ENCODE measurements at regions not wholly inside any gene's neighbourhood (a gene's known extent, or its start where the extent isn't known, plus 50 kb on each side); places are given as distances from the start of the nearest gene placed in this dataset.
"Not testable (repeated sequence)": the region's sequence is repeated elsewhere in the genome, so short reads cannot be mapped to it uniquely, and the experiment has no call there.

- DNase-seq (ENCODE audit: low read depth) = no peak
These were observed 1161.1 kb upstream of the CITED2 start for GRCh38 chr6:140535511-140535910.

GRCh38 chr6:140533526-140533925 is 1159.1 kb upstream of the CITED2 start:
- no peak for DNase-seq (ENCODE audit: low read depth)

- DNase-seq (ENCODE audit: low read depth) = no peak
These were observed 1130.3 kb upstream of the CITED2 start for GRCh38 chr6:140504776-140505175.

GRCh38 chr6:140500849-140501248 is 1126.4 kb upstream of the CITED2 start:
- no peak for DNase-seq (ENCODE audit: low read depth)

- DNase-seq (ENCODE audit: low read depth) = no peak
These were observed 1125.2 kb upstream of the CITED2 start for GRCh38 chr6:140499607-140500006.

- DNase-seq (ENCODE audit: low read depth) = no peak
These were observed 1120.1 kb upstream of the CITED2 start for GRCh38 chr6:140494321-140495108.

- DNase-seq (ENCODE audit: low read depth) = not testable (repeated sequence)
These were observed 1119.0 kb upstream of the CITED2 start for GRCh38 chr6:140493470-140493869.

- no peak for DNase-seq (ENCODE audit: low read depth)
These were observed 1115.6 kb upstream of the CITED2 start for GRCh38 chr6:140490081-140490480.

GRCh38 chr6:140487586-140487985 is 1113.1 kb upstream of the CITED2 start:
- no peak for DNase-seq (ENCODE audit: low read depth)

- peak; percentile 34 for DNase-seq (ENCODE audit: low read depth)
These were observed 1112.3 kb upstream of the CITED2 start for GRCh38 chr6:140486450-140487361.

GRCh38 chr6:140485740-140486449 is 1111.4 kb upstream of the CITED2 start:
- peak; percentile 68 for DNase-seq (ENCODE audit: low read depth)

GRCh38 chr6:140480852-140481251 is 1106.4 kb upstream of the CITED2 start:
- DNase-seq (ENCODE audit: low read depth) = peak; percentile 46

- no peak for DNase-seq (ENCODE audit: low read depth)
These were observed 1104.2 kb upstream of the CITED2 start for GRCh38 chr6:140478631-140479030.

GRCh38 chr6:140475086-140475485 is 1100.6 kb upstream of the CITED2 start:
- no peak for DNase-seq (ENCODE audit: low read depth)

- DNase-seq (ENCODE audit: low read depth) = no peak
These were observed 1090.3 kb upstream of the CITED2 start for GRCh38 chr6:140464720-140465119.

GRCh38 chr6:140463312-140463710 is 1088.9 kb upstream of the CITED2 start:
- DNase-seq (ENCODE audit: low read depth) = no peak

GRCh38 chr6:140462453-140463311 is 1088.2 kb upstream of the CITED2 start:
- DNase-seq (ENCODE audit: low read depth) = peak; percentile 92

GRCh38 chr6:140462076-140462452 is 1087.6 kb upstream of the CITED2 start:
- DNase-seq (ENCODE audit: low read depth) = no peak

GRCh38 chr6:140460267-140460666 is 1085.8 kb upstream of the CITED2 start:
- DNase-seq (ENCODE audit: low read depth) = no peak

- DNase-seq (ENCODE audit: low read depth) = no peak
These were observed 1084.8 kb upstream of the CITED2 start for GRCh38 chr6:140459209-140459608.

GRCh38 chr6:140446241-140446640 is 1071.8 kb upstream of the CITED2 start:
- DNase-seq (ENCODE audit: low read depth) = no peak
